ENCODE measurements at regions not wholly inside any gene's neighbourhood (a gene's known extent, or its start where the extent isn't known, plus 50 kb on each side); places are given as distances from the start of the nearest gene placed in this dataset.

GRCh38 chr7:67341153-67341768 is 344.6 kb downstream of the TYW1 start:
- TF ChIP-seq, protein P1, sequence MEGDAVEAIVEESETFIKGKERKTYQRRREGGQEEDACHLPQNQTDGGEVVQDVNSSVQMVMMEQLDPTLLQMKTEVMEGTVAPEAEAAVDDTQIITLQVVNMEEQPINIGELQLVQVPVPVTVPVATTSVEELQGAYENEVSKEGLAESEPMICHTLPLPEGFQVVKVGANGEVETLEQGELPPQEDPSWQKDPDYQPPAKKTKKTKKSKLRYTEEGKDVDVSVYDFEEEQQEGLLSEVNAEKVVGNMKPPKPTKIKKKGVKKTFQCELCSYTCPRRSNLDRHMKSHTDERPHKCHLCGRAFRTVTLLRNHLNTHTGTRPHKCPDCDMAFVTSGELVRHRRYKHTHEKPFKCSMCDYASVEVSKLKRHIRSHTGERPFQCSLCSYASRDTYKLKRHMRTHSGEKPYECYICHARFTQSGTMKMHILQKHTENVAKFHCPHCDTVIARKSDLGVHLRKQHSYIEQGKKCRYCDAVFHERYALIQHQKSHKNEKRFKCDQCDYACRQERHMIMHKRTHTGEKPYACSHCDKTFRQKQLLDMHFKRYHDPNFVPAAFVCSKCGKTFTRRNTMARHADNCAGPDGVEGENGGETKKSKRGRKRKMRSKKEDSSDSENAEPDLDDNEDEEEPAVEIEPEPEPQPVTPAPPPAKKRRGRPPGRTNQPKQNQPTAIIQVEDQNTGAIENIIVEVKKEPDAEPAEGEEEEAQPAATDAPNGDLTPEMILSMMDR (IDR thresholded peaks at IDR 0.05) = no peak
- FAIRE-seq = no peak
- intact Hi-C loops (cut with DNase I) = no loop called here

GRCh38 chr7:67343114-67343513 is 346.5 kb downstream of the TYW1 start:
- H3K27ac ChIP-seq = no peak overlapping the region
- FAIRE-seq = no peak
- 84 to 90% methylated on average over 3 of the region's 3 CpGs for WGBS, 2 donors
- intact Hi-C loops (cut with DNase I) = no loop called here
- no peaks in the 10 kb centered on the region for H3K36me3 ChIP-seq
- ATAC-seq = no peak
- H3K4me3 ChIP-seq = no peak overlapping the region
- TF ChIP-seq, protein P1 (IDR thresholded peaks at IDR 0.05) = no peak
- H3K27me3 ChIP-seq = no peaks in the 10 kb centered on the region
- H3K4me1 ChIP-seq = no peaks in the 10 kb centered on the region
- DNase-seq = no peak
- no peaks in the 10 kb centered on the region for H3K9me3 ChIP-seq

More at GRCh38 chr7:67341153-67341768, 344.6 kb downstream of the TYW1 start:
- no peaks in the 10 kb centered on the region for H3K9me3 ChIP-seq
- no peaks in the 10 kb centered on the region for H3K36me3 ChIP-seq
- DNase-seq (no peak), ATAC-seq (no peak)
- H3K27ac ChIP-seq = no peak overlapping the region
- no peaks in the 10 kb centered on the region for H3K27me3 ChIP-seq
- WGBS, 2 donors = 83 to 95% methylated on average over 10 of the region's 10 CpGs
- H3K4me1 ChIP-seq = no peaks in the 10 kb centered on the region
- H3K4me3 ChIP-seq = no peak overlapping the region

DNA sequence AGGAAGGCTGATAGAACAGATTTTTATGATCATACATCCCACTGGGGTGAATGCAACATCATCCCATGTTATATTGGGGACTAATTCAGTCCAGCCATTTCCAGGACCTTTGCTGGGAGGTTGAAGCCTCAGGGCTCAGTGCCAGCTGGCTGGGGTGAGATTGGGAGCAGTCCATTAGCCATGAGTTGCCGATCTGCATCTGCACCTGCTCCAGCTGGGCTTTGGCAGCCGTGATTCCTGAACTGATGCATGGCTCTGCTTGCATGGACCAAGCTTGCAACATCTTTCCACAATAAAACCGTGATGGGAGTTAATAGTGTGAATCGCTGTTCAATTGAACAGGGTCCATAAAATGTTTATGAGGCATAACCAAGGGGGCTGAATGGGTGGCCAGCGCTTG is 346.9 kb downstream of the TYW1 start:
- H3K36me3 ChIP-seq = no peaks in the 10 kb centered on the region
- H3K27me3 ChIP-seq = no peaks in the 10 kb centered on the region
- H3K4me1 ChIP-seq = no peaks in the 10 kb centered on the region
- no peak for ATAC-seq
- no peak overlapping the region for H3K27ac ChIP-seq
- H3K9me3 ChIP-seq = no peaks in the 10 kb centered on the region
- no peak for DNase-seq
- no peak for FAIRE-seq
- WGBS, 2 donors = 67 to 69% methylated on average over 5 of the region's 5 CpGs
- intact Hi-C loops (cut with DNase I) = no loop called here
- H3K4me3 ChIP-seq = no peak overlapping the region
- TF ChIP-seq, protein P1 (IDR thresholded peaks at IDR 0.05) = no peak

- Histone ChIP-seq H3K4me3 (no peak overlapping the region), H3K27ac (no peak overlapping the region), H3K27me3 (no peaks in the 10 kb centered on the region), H3K9me3 (no peaks in the 10 kb centered on the region), H3K36me3 (no peaks in the 10 kb centered on the region), H3K4me1 (no peaks in the 10 kb centered on the region)
- DNase-seq (no peak), FAIRE-seq (no peak), ATAC-seq (no peak)
- intact Hi-C loops (cut with DNase I) = no loop called here
- TF ChIP-seq, protein P1 (IDR thresholded peaks at IDR 0.05) = no peak
- 96 to 97% methylated on average over 3 of the region's 3 CpGs for WGBS, 2 donors
Observed at GRCh38 chr7:67344481-67345193, 348.0 kb downstream of the TYW1 start.

- ATAC-seq (no peak), DNase-seq (no peak), FAIRE-seq (no peak)
- Histone ChIP-seq H3K4me3 (no peak overlapping the region), H3K27me3 (no peaks in the 10 kb centered on the region), H3K36me3 (no peaks in the 10 kb centered on the region), H3K4me1 (no peaks in the 10 kb centered on the region), H3K27ac (no peak overlapping the region), H3K9me3 (no peaks in the 10 kb centered on the region)
- TF ChIP-seq, protein P1 (IDR thresholded peaks at IDR 0.05) = no peak
- WGBS, 2 donors = 69 to 72% methylated on average over 4 of the region's 4 CpGs
- intact Hi-C loops (cut with DNase I) = no loop called here
Observed at GRCh38 chr7:67346126-67346525, 349.5 kb downstream of the TYW1 start.

Measured in pancreas (tissue), 10 donors.